Prostate gland (tissue), 2 donors: ENCODE measurements at regions not wholly inside any gene's neighbourhood (a gene's known extent, or its start where the extent isn't known, plus 50 kb on each side); places are given as distances from the start of the nearest gene placed in this dataset.

ENCODE experiments used
- CTCF ChIP-seq, 4 experiments: fragments of 200-600 bp in 2 of 4; fragments of 450-650 bp in 2 of 4; sonication (generic) in 2 of 4; IDR thresholded peaks; 1 replicate in 3 of 4; 2 replicates in 1 of 4; pipeline ENCODE4 v1.5.1; 2016 to 2019; ENCODE audit warnings: antibody characterized with exemption in 4 of 4, mild to moderate bottlenecking in 2 of 4, moderate library complexity in 2 of 4
- POLR2A ChIP-seq: fragments of 450-650 bp; IDR thresholded peaks from one replicate; pipeline ENCODE4 v1.6.1; 2016; ENCODE audit warnings: antibody characterized with exemption, mild to moderate bottlenecking
- POLR2AphosphoS5 ChIP-seq: sonication (generic); formaldehyde crosslinking; IDR thresholded peaks from one replicate; pipeline ENCODE4 v1.6.1; 2017; ENCODE audit warnings: antibody characterized with exemption

- no peak for TF ChIP-seq CTCF (IDR thresholded peaks at IDR 0.05)
- TF ChIP-seq POLR2A: no peak
- no peak for TF ChIP-seq POLR2AphosphoS5
Measured at GRCh38 chr10:2543974-2544373, 523.4 kb upstream of the PFKP start.
